PFSK-1 (cell line): ENCODE measurements at regions not wholly inside any gene's neighbourhood (a gene's known extent, or its start where the extent isn't known, plus 50 kb on each side); places are given as distances from the start of the nearest gene placed in this dataset.

Source experiments
- POLR2AphosphoS5 ChIP-seq: IDR thresholded peaks from 2 replicates; pipeline ENCODE4 v1.6.1; 2012; ENCODE audit warnings: low read depth, mild to moderate bottlenecking, control low read depth, low read length, moderate library complexity
- REST ChIP-seq, 2 experiments: IDR thresholded peaks; 2 replicates each; pipeline versions ENCODE4 v1.6.1 to v1.8.0; 2011 to 2012; ENCODE audit warnings: low read depth in 2 of 2, low read length in 2 of 2, control low read depth in 1 of 2, inconsistent platforms in 1 of 2, mild to moderate bottlenecking in 1 of 2, moderate library complexity in 1 of 2; ENCODE audit not compliant: insufficient read depth in 1 of 2
- SIN3A ChIP-seq: IDR thresholded peaks from 2 replicates; pipeline ENCODE4 v1.6.1; 2012; ENCODE audit warnings: mild to moderate bottlenecking, low read length, moderate library complexity, borderline replicate concordance; ENCODE audit not compliant: insufficient read depth
- TAF1 ChIP-seq: IDR thresholded peaks from 2 replicates; pipeline ENCODE4 v1.6.1; 2012; ENCODE audit warnings: low read length, control low read depth, borderline replicate concordance; ENCODE audit not compliant: insufficient read depth

GRCh38 chr9:27991221-27991620 lies 417.9 kb upstream of the C9orf72 start:
- TF ChIP-seq POLR2AphosphoS5 (no peak), REST (IDR thresholded peaks at IDR 0.05; ENCODE audit: insufficient read depth in 1 of 2, low read depth in 2 of 2, low read length in 2 of 2) (no peak), SIN3A (no peak), TAF1 (no peak)
